GM21786 (cell line): ENCODE measurements at regions not wholly inside any gene's neighbourhood (a gene's known extent, or its start where the extent isn't known, plus 50 kb on each side); places are given as distances from the start of the nearest gene placed in this dataset.

ENCODE experiments used
- ATAC-seq: cut with Tn5 transposase; IDR thresholded peaks from one replicate; pipeline ENCODE4 v1.9.1; 2021; ENCODE audit not compliant: unreplicated experiment

DNA sequence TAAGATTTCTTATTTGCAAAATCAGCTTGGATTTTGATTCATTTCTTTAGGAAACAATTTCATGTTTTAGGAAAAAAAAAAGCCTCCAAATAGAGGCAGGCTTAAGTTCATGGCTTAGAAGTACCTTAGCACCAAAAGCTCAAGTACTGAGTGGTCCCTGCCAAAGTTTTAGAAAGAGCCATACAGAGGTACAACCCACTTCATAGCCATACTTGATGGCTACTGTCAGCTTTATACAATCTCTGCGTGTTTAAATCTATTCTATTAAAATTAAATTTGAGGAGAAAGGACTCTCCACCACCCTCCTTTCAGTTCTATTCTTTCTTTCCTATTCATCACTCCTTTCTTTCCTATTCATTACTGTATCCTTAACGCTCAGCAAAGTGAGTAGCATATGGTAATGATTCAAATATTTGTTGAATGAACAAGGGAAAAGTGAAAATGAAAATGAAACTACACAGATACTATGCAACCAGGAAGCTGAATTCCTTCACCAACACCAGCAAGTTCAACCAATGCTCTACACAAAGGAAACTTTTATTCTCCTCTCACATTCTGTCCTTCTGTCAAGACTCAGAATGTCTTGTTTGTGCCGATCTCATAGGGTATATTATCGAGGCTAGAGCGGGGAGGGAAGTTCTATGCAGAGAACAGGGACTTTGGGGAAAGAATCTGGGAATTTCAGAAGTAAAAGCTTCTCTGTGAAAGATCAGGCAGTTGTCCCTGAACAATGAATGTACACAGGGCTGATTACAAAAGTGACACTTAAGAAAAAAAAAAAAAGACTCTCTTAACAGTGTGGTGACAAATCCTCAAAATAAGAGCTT lies 138.6 kb upstream of the SPEF2 start:
- ATAC-seq: peak; percentile 57

DNA sequence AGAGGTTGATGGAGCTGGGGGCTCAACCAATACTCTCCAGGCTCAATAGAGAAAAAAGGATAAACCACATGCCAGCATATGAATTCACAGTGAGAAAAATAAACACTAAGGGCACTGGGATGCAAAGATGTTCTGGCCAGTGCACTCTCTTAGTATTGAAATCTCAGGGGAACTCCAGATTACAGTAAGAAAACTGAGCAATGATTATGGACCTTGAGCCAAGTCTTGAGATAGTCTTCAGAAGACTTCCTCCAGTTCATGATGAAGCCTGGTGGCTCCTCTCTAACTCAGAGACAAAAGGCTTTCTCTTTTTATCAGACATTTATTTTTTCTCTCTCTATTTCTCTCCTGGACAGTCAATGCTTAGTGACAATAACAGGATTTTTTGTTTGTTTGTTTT lies 139.8 kb upstream of the SPEF2 start:
- no peak for ATAC-seq

DNA sequence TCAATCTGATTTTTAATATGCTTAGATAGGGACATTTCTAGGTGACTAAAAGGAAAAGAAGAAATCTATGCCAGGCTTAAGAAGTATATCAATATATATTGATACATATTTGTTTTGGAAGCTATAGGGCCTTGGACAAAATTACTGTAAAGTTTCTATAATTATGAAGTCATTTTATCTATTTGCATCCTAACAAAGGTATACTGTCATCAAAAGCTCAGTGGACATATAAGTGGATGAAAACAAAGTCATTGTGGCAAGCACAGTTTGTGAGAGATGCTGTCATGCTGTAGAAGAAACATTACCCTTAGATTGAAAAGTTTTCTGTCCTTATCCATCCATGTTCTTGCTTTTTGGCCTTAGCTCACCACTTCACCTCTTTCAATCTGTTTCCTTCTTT lies 140.3 kb upstream of the SPEF2 start:
- ATAC-seq: no peak

DNA sequence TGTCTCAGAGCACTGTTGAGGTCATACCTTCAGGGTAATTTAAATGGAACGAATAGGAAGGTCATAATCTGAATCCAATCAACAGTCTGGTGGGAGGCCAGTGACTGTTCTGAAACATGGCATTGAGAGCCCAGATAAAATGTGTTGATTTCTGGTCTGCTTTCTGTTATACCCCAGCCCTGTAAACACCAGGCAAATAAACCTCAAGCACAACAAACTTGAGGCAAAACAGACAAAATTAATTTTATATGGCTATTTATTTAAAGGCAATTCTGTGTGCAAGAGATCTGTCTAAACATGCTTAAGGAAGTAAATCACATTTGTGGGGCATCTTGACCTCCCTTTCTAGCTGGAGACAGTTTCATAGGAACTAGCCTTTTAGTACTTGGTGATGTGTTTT lies 140.9 kb upstream of the SPEF2 start:
- no peak for ATAC-seq

DNA sequence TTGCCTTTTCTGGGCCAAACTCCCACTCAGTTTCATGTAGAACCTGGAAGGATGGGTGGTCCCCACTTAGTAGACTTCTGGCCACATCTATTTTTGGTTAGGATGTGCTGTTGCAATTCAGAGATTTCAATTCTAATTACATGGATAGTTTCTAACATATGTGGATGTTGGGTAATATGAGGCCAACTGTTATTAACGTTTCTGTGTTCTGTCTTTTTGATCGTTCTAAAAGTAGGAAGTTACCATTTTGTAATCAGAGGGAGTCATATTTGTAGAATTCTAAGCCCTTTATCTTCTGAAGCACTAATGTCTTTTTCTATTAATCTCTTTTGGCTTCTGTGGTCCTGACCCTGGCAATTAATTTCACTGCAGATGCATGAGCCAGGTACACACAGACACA lies 141.6 kb upstream of the SPEF2 start:
- no peak for ATAC-seq

DNA sequence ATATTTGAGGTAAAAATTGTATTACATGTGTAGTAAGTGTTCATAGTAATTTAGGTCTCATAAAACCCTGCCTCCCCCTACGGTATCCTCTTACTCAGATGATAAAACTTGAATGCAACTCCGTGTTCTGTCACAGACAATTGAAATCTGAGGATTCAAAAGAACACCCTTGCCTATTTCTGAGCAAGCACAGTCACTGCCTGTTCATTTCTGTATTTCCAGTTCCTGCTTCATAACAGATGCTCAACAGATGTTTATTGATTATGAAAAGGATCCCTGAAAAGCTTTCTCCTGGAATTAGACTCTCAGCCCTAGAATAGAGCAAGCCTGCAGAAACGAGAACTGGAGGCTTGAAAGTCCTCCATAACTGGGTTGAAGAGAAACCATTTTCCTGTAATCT lies 144.1 kb upstream of the SPEF2 start:
- no peak for ATAC-seq

DNA sequence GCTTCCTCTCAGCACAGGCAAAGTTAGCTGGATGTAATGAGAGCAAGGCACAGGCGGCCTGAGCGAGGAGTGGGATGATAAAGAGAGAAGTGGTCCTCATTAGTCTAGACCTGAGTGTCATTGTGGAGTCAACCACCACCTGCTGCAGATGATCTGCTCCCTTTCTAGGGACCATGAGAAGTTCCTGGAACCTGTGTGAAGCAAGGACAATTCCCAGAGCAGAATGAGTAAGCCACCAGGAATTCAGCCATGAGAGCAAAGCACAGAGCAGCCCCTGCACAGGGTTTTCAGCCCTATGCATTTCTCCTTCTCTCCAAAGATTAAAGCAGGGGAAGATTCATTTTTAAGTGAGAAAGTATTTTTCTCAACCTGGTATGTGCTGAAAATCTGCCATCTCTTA lies 146.8 kb upstream of the SPEF2 start:
- no peak for ATAC-seq

DNA sequence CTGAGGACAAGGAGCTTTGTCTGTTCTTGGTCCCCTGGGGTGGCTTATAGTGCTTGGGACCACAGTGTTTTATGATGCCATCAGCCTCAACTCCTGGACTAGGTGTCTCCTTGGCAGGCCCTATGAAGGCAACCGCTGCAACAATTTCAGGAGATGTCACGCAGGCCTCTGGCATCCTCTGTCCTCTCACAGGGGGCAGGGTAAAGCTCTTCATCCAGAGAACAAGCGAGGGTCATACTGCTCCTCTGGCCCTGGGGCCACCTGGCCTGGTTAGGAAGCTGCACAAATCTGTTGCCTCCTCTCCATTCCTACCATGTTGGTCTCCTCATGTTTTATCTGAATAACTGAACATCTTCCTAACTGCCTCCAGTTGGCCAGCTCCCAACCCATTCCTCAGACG lies 148.9 kb upstream of the SPEF2 start:
- no peak for ATAC-seq

DNA sequence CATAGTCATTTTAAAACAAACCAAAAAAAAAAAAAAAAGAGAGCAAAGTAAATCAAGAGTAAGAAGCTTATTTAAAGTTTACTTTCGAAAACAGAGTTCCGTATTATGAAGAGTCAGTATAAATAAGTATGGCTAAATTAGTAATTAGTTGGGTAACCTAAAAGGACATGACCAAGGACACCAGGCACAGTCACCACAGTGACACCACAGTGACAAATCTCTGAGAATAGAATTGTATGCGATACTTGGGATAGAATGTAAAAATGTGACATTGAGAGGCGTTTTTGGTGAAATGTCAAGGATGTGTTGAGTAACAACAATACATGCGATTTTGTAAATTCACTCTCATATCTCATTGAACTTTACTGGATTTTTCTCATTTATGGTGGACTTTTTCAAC lies 150.9 kb upstream of the SPEF2 start:
- no peak for ATAC-seq

DNA sequence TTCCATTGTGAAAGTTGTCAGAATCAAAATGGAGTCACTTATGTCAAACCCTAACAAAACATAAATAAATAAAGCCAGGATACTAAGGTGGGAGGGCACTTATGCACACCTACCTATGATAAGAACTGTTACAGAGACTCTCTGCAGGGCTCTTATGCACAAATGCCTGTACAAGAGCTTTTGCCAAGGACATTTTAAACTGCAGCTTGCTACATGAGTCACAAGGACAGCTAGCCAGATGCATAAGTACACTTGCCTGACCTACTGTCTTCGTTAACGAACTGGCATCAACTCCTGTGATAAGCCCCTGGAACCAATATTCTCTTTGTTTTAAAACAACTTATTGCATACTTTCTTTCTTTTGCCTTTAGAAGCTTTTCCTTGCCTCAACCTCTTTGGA lies 152.9 kb upstream of the SPEF2 start:
- no peak for ATAC-seq

DNA sequence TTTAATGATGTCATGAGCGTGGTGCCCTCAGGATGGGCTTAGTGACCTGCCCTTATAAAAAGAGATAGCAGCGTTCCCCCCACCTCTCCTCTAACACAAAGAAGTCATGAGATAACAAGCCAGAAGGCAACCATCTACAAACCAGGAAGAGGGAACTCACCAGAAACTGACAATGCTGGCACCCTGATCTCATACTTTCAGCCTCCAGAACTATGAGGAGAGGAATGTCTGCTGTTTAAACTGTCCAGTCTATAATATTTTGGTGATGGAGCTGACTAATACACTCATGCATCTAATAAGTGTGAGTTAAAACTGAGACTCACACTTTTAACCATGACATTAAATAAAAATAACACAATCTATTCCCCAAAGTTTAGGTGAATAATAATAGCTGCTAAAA lies 156.1 kb upstream of the SPEF2 start:
- ATAC-seq: no peak

DNA sequence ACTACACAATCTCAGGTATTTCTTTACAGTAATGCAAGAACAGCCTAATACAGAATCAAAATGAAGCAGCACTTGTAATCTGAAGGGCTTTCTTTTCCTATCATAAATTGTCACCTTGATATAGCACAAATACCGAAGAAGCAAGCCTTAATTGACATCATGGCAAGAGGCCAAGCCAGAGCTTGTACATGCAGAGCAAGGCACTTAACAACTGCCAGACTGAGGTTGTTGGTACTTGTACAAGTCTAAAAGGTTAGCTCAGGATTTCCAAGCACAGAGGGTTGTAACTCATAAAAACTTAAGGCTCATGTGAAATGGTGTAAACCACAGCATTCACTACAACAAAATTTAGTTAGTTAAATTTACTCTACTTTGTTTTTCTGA lies 158.8 kb upstream of the SPEF2 start:
- no peak for ATAC-seq

DNA sequence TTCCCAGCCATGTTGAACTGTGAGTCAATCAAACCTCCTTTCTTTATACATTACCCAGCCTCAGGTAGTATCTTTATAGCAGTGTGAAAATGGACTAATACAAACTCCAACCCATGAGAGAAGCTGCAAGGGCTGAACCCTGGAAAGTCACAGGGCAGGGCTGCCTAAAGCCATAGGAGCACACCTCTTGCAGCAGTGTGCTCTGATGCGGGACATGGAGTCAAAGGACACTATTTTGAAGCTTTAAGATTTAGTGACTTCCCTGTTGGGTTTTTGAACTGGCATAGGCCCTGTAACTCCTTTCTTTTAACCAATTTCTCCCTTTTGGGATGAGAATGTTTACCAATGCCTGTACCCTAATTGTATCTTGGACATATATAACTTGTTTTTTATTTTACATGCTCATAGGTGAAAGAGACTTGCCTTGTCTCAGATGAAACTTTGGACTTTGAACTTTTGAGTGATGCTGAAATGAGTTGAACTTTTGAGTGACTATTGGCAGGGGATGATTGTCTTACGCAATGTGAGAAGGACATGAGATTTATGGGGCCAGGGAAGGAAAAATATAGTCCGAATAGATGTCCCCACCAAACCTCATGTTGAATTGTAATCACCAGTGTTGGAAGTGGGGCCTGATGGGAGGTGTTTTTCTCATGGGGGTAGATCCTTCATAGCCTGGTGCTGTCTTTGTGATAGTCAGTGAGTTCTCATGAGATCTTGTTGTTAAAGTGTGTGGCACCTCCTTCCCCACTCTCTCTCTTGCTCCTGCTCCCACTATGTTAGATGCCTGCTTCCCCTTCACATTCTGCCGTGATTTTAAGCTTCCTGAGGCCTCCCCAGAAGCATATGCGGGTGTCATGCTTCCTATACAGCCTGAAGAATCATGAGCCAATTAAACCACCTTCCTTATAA lies 159.5 kb upstream of the SPEF2 start:
- ATAC-seq: no peak

DNA sequence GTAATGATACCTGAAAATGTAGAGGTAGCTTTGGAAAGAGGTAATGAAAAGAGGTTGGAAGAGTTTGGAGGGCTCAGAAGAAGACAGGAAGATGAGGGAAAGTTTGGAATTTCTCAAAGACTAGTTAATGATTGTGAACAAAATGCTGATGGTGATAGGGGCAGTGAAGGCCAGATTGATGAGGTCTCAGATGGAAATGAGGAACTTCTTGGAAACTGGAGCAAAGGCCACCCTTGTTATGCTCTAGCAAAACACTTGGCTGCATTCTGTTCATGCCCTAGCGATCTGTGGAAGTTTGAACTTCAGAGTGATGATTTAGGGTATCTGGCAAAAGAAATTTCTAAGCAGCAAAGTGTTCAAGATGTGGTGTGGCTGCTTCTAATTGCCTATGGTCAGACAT lies 161.2 kb upstream of the SPEF2 start:
- ATAC-seq: no peak

DNA sequence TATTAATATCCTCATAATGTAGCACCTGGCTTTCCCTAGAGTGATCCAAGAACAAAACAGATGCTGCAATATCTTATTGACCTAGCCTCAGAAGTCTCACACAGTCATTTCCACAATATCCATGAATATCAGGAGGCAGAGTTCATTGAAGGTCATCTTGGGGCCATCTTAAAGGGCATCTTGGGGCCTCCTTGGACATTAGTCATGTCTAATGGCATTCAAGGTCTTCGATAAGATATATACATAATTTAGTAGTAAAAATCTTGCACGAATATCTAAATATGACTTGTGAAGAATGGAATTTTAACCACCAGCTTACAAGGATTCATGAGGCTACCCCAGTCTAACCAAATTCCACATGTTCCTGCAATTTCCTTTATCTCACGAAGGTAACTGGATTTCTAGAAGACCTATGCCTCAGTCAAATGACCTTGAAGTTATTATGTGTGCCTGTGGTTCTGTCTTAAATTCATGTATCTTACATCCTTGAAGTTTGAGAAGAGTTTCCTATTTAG lies 163.6 kb upstream of the SPEF2 start:
- no peak for ATAC-seq

DNA sequence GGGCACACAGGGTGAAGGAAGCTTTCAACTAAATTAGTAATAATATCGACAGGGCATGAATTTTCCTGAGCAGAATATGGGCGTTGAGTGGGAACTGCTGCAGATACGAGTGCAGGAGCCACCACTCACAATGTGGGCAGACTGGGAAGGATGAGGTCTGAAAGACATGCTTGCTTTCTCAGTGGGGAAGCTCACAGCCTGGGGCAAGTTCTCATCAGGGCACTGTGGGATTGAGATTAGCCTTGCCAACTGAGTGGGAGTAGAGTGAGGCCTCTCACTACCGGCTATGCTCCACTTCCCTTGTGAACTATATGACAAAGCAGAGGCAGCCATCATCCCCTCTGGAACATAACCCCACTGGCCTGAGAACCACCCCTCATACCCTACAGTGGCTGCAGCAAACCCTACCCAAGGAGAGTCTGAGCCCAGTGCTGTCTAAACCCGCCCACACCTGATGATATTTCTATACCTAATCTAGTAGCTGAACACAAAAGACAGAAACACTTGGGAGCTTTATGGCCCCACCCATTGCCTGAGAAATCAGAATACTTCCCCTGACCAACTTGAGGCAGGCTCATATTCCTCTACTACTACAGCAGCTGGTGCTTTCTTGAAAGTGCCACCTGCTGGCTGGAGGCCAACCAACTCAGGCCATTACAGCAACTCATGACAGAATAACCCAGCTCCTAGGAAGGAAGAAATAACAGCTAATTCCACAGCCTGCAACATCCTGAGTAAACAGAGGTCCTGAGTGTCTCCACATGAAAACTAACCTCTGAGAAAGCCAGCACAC lies 173.7 kb upstream of the SPEF2 start:
- ATAC-seq: no peak

DNA sequence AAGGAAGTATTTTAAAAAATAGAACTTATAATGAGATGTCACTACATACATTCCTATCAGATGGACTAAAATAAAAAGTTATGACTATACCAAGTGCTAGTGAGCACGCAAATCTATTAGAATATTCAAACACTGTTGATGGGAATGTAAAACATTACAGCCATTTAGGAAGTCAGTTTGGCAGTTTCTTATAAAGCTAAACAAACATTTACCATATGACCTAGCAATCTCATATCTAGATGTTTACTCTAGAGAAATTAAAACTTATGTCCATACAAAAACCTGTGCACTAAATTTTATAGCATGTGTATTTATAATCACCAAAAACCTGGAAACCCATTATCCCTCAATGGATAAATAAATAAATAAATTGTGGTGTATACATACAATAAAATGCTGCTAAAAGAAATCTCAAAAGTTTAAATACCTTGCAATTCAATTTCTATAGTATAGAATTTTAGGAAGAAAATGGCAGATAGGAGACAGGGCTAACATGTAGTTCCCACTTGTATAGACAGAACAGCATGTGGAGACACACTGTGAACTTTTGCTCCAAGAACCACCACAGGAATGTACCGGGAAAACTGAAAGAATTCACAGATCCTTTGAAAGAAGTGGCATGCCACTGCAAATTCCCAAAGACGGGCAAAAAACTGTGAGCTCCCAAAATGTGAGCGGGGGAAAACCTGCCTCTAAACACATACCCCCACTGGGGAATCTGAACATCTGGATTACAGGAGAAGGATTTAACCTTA lies 174.6 kb upstream of the SPEF2 start:
- no peak for ATAC-seq

DNA sequence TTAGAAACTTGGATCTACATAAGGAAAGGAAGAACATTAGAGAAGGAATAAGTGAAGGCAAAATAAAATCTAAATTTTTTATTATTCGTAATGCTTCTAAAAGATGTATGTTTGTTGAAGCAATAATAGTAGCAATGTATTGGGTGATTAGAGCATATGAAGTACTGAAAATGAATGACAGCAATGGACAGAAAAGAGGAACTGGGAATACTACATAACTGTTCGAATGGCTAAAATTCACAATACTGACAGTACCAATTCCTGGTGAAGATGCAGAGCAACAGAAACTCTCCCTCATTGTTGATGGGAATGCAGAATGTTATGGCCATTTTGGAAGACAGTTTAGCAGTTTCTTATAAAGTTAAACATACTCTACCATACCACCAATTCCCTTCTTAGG lies 177.3 kb upstream of the SPEF2 start:
- no peak for ATAC-seq

DNA sequence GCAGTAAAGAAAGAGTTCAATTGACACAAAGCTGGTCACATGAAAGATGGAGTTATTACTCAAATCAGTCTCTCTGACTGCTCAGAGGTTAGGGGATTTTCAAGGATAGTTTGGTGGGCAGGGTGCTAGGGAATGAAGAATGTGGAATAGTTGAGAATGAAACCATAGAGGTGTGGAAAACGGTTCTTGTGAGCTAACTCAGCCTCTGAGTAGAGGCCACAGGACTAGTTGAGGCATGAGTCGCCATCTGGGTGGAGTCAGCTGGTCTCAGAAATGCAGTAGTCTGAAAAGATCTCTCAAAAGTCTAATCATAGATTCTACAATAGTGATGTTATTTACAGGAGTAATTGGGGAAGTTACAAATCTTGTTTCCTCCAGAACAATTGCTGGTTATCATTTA lies 178.9 kb upstream of the SPEF2 start:
- ATAC-seq: no peak

DNA sequence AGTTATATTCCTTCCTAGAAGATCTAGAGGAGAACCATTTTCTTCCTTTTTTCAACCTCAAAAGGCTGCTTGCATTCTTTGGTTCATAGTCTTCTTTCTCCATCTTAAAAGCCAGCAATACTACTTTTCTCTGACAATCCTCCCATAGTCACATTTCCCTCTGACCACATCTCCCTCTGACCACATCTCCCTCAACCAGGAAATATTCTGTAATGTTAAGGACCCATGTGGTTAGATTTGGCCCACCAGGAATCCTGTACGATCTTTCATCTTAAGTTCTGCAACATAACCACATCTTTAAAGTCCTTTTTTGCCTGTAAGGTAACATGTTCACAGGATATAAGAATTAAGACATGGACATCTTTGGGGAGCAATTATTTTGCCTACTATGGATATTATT lies 179.4 kb upstream of the SPEF2 start:
- ATAC-seq: no peak
